ENCODE measurements at regions not wholly inside any gene's neighbourhood (a gene's known extent, or its start where the extent isn't known, plus 50 kb on each side); places are given as distances from the start of the nearest gene placed in this dataset.

GRCh38 chr1:62380181-62380580 is 56.7 kb upstream of the USP1 start:
- TF ChIP-seq CTCF (optimal IDR thresholded peaks at IDR 0.05 in 1 of 3, IDR thresholded peaks at IDR 0.05 in 1 of 3, conservative IDR thresholded peaks at IDR 0.05 in 1 of 3; ENCODE audit: extremely low read depth in 1 of 3, insufficient read depth in 2 of 3, low read length in 3 of 3) = no peak
- TF ChIP-seq EZH2 (IDR thresholded peaks at IDR 0.05; ENCODE audit: low read length) = no peak

Data from keratinocyte (primary cell).